PC-3 (cell line): ENCODE measurements at regions not wholly inside any gene's neighbourhood (a gene's known extent, or its start where the extent isn't known, plus 50 kb on each side); places are given as distances from the start of the nearest gene placed in this dataset.

ENCODE experiments used
- EZH2 ChIP-seq: fragments of 300-600 bp; sonication (generic); IDR thresholded peaks from one replicate; pipeline ENCODE4 v1.6.1; 2017; ENCODE audit warnings: antibody characterized with exemption, mild to moderate bottlenecking, low read length; ENCODE audit not compliant: unreplicated experiment
- EZH2phosphoT487 ChIP-seq: fragments of 300-600 bp; sonication (generic); IDR thresholded peaks from 2 replicates; pipeline ENCODE4 v1.6.1; 2018; ENCODE audit warnings: mild to moderate bottlenecking, antibody characterized with exemption, low read length, borderline replicate concordance
- TF ChIP-seq, protein P1 (sequence below): fragments of 300-600 bp; sonication (generic); conservative IDR thresholded peaks from 2 replicates; pipeline ENCODE4 v1.5.1; 2017; ENCODE audit warnings: antibody characterized with exemption, low read depth, mild to moderate bottlenecking, low read length

DNA sequence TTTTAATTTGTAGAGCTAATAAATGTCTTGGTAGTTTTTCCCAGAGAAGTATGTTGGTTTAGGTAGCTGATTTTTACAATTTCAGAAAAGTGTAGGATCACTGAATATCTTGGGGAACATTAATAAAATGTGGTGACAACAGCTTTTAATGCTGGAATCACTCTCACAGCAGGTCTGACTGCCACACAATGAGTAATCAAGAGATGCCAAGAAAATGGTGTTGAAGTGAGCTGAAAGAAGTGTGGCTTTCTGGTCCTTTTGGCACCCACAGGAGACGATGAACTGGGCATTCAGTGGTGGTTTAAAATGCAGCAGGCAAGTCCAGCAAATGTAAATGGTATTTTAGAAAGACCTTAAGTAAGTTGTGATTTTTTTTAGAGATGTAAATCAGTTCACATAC is 175.8 kb downstream of the CBLN2 start:
- TF ChIP-seq, protein P1, sequence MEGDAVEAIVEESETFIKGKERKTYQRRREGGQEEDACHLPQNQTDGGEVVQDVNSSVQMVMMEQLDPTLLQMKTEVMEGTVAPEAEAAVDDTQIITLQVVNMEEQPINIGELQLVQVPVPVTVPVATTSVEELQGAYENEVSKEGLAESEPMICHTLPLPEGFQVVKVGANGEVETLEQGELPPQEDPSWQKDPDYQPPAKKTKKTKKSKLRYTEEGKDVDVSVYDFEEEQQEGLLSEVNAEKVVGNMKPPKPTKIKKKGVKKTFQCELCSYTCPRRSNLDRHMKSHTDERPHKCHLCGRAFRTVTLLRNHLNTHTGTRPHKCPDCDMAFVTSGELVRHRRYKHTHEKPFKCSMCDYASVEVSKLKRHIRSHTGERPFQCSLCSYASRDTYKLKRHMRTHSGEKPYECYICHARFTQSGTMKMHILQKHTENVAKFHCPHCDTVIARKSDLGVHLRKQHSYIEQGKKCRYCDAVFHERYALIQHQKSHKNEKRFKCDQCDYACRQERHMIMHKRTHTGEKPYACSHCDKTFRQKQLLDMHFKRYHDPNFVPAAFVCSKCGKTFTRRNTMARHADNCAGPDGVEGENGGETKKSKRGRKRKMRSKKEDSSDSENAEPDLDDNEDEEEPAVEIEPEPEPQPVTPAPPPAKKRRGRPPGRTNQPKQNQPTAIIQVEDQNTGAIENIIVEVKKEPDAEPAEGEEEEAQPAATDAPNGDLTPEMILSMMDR = no peak
- TF ChIP-seq EZH2phosphoT487 = no peak
- no peak for TF ChIP-seq EZH2
